A549 (cell line): ENCODE measurements at regions not wholly inside any gene's neighbourhood (a gene's known extent, or its start where the extent isn't known, plus 50 kb on each side); places are given as distances from the start of the nearest gene placed in this dataset.

Experiments
- CHD2 ChIP-seq: fragments of 150-350 bp; IDR thresholded peaks from 2 replicates; pipeline ENCODE4 v1.6.1; 2014; ENCODE audit warnings: low read length; ENCODE audit not compliant: partially characterized antibody
- JUN ChIP-seq, 2 experiments: fragments of >200 bp; sonication (Bioruptor Twin); formaldehyde crosslinking; IDR thresholded peaks; 2 replicates in 1 of 2; 3 replicates in 1 of 2; pipeline ENCODE4 v1.6.1; 2016 to 2017
- MAZ ChIP-seq: fragments of 150-350 bp; IDR thresholded peaks from 2 replicates; pipeline ENCODE4 v1.6.1; 2014; ENCODE audit warnings: antibody characterized with exemption, low read depth, low read length, borderline replicate concordance
- POLR2A ChIP-seq: IDR thresholded peaks from 2 replicates; pipeline ENCODE4 v1.6.1; 2012; ENCODE audit warnings: mild to moderate bottlenecking, low read length
- RFX5 ChIP-seq: fragments of 450-650 bp; IDR thresholded peaks from 2 replicates; pipeline ENCODE4 v1.7.1; 2014; ENCODE audit warnings: antibody characterized with exemption, mild to moderate bottlenecking, moderate library complexity
- ZFP36 ChIP-seq: fragments of 450-650 bp; IDR thresholded peaks from 2 replicates; pipeline ENCODE4 v1.6.1; 2014; ENCODE audit warnings: borderline replicate concordance; ENCODE audit not compliant: partially characterized antibody
- TF ChIP-seq, protein P1 (sequence below): fragments of >200 bp; sonication (Bioruptor Twin); formaldehyde crosslinking; IDR thresholded peaks from 3 replicates; pipeline ENCODE4 v1.5.1; 2016
- TF ChIP-seq, protein P2 (sequence below): fragments of 200-600 bp; sonication (generic); IDR thresholded peaks from 2 replicates; pipeline ENCODE4 v1.6.1; 2016; ENCODE audit warnings: antibody characterized with exemption, mild to moderate bottlenecking, moderate library complexity
- TF ChIP-seq, protein P3 (sequence below): IDR thresholded peaks from 2 replicates; pipeline ENCODE4 v1.6.1; 2012
- TF ChIP-seq, protein P4 (sequence below): fragments of 150-350 bp; IDR thresholded peaks from 2 replicates; pipeline ENCODE4 v1.6.1; 2014; ENCODE audit warnings: low read depth, mild to moderate bottlenecking, low read length

DNA sequence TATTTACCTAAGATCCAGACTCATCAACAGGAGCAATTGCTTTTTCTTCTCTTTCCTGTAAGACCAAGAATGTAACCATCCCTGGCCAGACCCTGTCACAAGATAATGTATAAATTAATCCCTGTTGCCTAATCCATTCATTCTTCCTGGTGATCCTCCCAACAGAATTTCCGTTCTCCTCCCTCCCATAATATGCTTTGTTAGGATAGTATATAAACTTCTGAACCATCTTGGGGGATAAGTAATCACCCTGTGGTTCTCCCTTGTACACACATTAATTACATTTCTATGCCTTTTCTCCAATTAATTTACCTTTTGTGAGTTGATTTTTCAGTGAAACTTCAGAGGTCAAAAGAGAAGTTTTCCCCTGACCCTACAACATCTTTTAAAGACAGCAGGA lies 76.2 kb upstream of the RASSF8 start:
- TF ChIP-seq RFX5, result no peak
- TF ChIP-seq, protein P1, sequence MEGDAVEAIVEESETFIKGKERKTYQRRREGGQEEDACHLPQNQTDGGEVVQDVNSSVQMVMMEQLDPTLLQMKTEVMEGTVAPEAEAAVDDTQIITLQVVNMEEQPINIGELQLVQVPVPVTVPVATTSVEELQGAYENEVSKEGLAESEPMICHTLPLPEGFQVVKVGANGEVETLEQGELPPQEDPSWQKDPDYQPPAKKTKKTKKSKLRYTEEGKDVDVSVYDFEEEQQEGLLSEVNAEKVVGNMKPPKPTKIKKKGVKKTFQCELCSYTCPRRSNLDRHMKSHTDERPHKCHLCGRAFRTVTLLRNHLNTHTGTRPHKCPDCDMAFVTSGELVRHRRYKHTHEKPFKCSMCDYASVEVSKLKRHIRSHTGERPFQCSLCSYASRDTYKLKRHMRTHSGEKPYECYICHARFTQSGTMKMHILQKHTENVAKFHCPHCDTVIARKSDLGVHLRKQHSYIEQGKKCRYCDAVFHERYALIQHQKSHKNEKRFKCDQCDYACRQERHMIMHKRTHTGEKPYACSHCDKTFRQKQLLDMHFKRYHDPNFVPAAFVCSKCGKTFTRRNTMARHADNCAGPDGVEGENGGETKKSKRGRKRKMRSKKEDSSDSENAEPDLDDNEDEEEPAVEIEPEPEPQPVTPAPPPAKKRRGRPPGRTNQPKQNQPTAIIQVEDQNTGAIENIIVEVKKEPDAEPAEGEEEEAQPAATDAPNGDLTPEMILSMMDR, result no peak
- no peak for TF ChIP-seq CHD2
- no peak for TF ChIP-seq POLR2A
- TF ChIP-seq ZFP36, result no peak
- no peak for TF ChIP-seq JUN (IDR thresholded peaks at IDR 0.05)
- no peak for TF ChIP-seq MAZ
- TF ChIP-seq, protein P2, sequence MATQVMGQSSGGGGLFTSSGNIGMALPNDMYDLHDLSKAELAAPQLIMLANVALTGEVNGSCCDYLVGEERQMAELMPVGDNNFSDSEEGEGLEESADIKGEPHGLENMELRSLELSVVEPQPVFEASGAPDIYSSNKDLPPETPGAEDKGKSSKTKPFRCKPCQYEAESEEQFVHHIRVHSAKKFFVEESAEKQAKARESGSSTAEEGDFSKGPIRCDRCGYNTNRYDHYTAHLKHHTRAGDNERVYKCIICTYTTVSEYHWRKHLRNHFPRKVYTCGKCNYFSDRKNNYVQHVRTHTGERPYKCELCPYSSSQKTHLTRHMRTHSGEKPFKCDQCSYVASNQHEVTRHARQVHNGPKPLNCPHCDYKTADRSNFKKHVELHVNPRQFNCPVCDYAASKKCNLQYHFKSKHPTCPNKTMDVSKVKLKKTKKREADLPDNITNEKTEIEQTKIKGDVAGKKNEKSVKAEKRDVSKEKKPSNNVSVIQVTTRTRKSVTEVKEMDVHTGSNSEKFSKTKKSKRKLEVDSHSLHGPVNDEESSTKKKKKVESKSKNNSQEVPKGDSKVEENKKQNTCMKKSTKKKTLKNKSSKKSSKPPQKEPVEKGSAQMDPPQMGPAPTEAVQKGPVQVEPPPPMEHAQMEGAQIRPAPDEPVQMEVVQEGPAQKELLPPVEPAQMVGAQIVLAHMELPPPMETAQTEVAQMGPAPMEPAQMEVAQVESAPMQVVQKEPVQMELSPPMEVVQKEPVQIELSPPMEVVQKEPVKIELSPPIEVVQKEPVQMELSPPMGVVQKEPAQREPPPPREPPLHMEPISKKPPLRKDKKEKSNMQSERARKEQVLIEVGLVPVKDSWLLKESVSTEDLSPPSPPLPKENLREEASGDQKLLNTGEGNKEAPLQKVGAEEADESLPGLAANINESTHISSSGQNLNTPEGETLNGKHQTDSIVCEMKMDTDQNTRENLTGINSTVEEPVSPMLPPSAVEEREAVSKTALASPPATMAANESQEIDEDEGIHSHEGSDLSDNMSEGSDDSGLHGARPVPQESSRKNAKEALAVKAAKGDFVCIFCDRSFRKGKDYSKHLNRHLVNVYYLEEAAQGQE, result no peak
- TF ChIP-seq, protein P3, sequence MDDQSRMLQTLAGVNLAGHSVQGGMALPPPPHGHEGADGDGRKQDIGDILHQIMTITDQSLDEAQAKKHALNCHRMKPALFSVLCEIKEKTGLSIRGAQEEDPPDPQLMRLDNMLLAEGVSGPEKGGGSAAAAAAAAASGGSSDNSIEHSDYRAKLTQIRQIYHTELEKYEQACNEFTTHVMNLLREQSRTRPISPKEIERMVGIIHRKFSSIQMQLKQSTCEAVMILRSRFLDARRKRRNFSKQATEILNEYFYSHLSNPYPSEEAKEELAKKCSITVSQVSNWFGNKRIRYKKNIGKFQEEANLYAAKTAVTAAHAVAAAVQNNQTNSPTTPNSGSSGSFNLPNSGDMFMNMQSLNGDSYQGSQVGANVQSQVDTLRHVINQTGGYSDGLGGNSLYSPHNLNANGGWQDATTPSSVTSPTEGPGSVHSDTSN, result no peak
- TF ChIP-seq, protein P4, sequence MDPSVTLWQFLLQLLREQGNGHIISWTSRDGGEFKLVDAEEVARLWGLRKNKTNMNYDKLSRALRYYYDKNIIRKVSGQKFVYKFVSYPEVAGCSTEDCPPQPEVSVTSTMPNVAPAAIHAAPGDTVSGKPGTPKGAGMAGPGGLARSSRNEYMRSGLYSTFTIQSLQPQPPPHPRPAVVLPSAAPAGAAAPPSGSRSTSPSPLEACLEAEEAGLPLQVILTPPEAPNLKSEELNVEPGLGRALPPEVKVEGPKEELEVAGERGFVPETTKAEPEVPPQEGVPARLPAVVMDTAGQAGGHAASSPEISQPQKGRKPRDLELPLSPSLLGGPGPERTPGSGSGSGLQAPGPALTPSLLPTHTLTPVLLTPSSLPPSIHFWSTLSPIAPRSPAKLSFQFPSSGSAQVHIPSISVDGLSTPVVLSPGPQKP, result no peak
